CD14-positive monocyte (primary cell): ENCODE measurements at regions not wholly inside any gene's neighbourhood (a gene's known extent, or its start where the extent isn't known, plus 50 kb on each side); places are given as distances from the start of the nearest gene placed in this dataset.

Experiments
- DNase-seq, 3 donors: peaks; one replicate each; pipeline ENCODE4 v3.0.0-alpha.2; 2011 to 2022
- H2AFZ ChIP-seq: 2 replicates; pipeline ENCODE4 v1.6.0; 2012; ENCODE audit warnings: mild to moderate bottlenecking, low read depth, low read length, inconsistent platforms; ENCODE audit not compliant: insufficient read depth, poor library complexity, severe bottlenecking
- H3K27ac ChIP-seq, 2 donors: 1 replicate in 1 of 2; 2 replicates in 1 of 2; pipeline ENCODE4 v1.5.1; 2012 to 2013; ENCODE audit warnings: low read length in 2 of 2, control low read depth in 1 of 2, inconsistent platforms in 1 of 2, low read depth in 1 of 2, mild to moderate bottlenecking in 1 of 2
- H3K27me3 ChIP-seq, 2 donors: one replicate each; pipeline versions ENCODE4 v1.6.0 to v1.6.1; 2011 to 2013; ENCODE audit warnings: low read length in 2 of 2; ENCODE audit not compliant: control insufficient read depth in 2 of 2, insufficient read depth in 2 of 2
- H3K36me3 ChIP-seq, 2 donors: replicated peaks in 1 of 2; 1 replicate in 1 of 2; 2 replicates in 1 of 2; pipeline versions ENCODE4 v1.5.1 to v1.6.1; 2012 to 2013; ENCODE audit warnings: low read length in 2 of 2, control low read depth in 1 of 2, inconsistent platforms in 1 of 2, mild to moderate bottlenecking in 1 of 2; ENCODE audit not compliant: insufficient read depth in 2 of 2, control insufficient read depth in 1 of 2
- H3K4me1 ChIP-seq, 2 donors: 1 replicate in 1 of 2; 2 replicates in 1 of 2; pipeline versions ENCODE4 v1.5.1 to v1.6.1; 2012 to 2013; ENCODE audit warnings: low read length in 2 of 2, control low read depth in 1 of 2, inconsistent platforms in 1 of 2, mild to moderate bottlenecking in 1 of 2, moderate library complexity in 1 of 2; ENCODE audit not compliant: insufficient read depth in 2 of 2, control insufficient read depth in 1 of 2
- H3K4me2 ChIP-seq: replicated peaks from 2 replicates; pipeline ENCODE3; 2012; ENCODE audit warnings: low read length, moderate library complexity, mild to moderate bottlenecking; ENCODE audit not compliant: poor library complexity, severe bottlenecking; ENCODE audit errors: extremely low read depth
- H3K4me3 ChIP-seq, 3 experiments: fragments of 200-600 bp in 1 of 3; sonication (generic) in 1 of 3; replicated peaks in 1 of 3; 1 replicate in 2 of 3; 2 replicates in 1 of 3; pipeline ENCODE4 v1.5.1; 2011 to 2013; ENCODE audit warnings: low read length in 3 of 3, mild to moderate bottlenecking in 3 of 3, control low read depth in 2 of 3, low read depth in 2 of 3, inconsistent platforms in 1 of 3, moderate library complexity in 1 of 3
- H3K79me2 ChIP-seq: 2 replicates; pipeline ENCODE4 v1.6.0; 2012; ENCODE audit warnings: mild to moderate bottlenecking, control low read depth, inconsistent platforms, low read length, moderate library complexity; ENCODE audit not compliant: insufficient read depth
- H3K9ac ChIP-seq: 2 replicates; pipeline ENCODE4 v1.6.0; 2017; ENCODE audit warnings: low read length, mild to moderate bottlenecking; ENCODE audit not compliant: insufficient read depth, poor library complexity, severe bottlenecking
- H3K9me3 ChIP-seq, 2 donors: replicated peaks in 1 of 2; 1 replicate in 1 of 2; 2 replicates in 1 of 2; pipeline versions ENCODE4 v1.5.1 to v1.6.1; 2012 to 2013; ENCODE audit warnings: low read length in 2 of 2, control low read depth in 1 of 2; ENCODE audit not compliant: control insufficient read depth in 1 of 2, insufficient read depth in 1 of 2
- H4K20me1 ChIP-seq: 2 replicates; pipeline ENCODE4 v1.6.0; 2012; ENCODE audit warnings: mild to moderate bottlenecking, low read length, control low read depth, moderate library complexity; ENCODE audit not compliant: insufficient read depth
- H3K27ac Mint-ChIP-seq, 7 donors: one replicate each; pipeline ENCODE4 v1.8.0; 2020; ENCODE audit warnings: mild to moderate bottlenecking in 7 of 7, mixed read lengths in 7 of 7, moderate library complexity in 6 of 7, inconsistent platforms in 2 of 7
- H3K27me3 Mint-ChIP-seq, 3 donors: one replicate each; pipeline ENCODE4 v1.8.0; 2021 to 2022; ENCODE audit warnings: low read depth in 3 of 3, mild to moderate bottlenecking in 3 of 3, mixed read lengths in 3 of 3, moderate library complexity in 3 of 3, inconsistent platforms in 1 of 3
- H3K36me3 Mint-ChIP-seq, 2 donors: one replicate each; pipeline ENCODE4 v1.8.0; 2020; ENCODE audit warnings: mixed read lengths in 2 of 2, inconsistent platforms in 1 of 2, mild to moderate bottlenecking in 1 of 2
- H3K4me1 Mint-ChIP-seq: one replicate; pipeline ENCODE4 v1.8.0; 2020; ENCODE audit warnings: mild to moderate bottlenecking, mixed read lengths
- H3K4me3 Mint-ChIP-seq, 2 donors: one replicate each; pipeline ENCODE4 v1.8.0; 2020; ENCODE audit warnings: mild to moderate bottlenecking in 2 of 2, mixed read lengths in 2 of 2, moderate library complexity in 1 of 2
- H3K9me3 Mint-ChIP-seq, 7 donors: one replicate each; pipeline ENCODE4 v1.8.0; 2020 to 2022; ENCODE audit warnings: mixed read lengths in 7 of 7, mild to moderate bottlenecking in 6 of 7, moderate library complexity in 6 of 7, inconsistent platforms in 2 of 7
- CTCF ChIP-seq: fragments of 200-600 bp; IDR thresholded peaks from one replicate; pipeline ENCODE4 v1.8.0; 2022; ENCODE audit warnings: antibody characterized with exemption, mild to moderate bottlenecking
- WGBS: methylation state at CpG from one replicate; pipeline ENCODE4 v1.1.5; 2013; ENCODE audit warnings: missing lambda C conversion rate; ENCODE audit not compliant: insufficient coverage; 5-methylcytosine and 5-hydroxymethylcytosine counted together
- intact Hi-C, 2 donors: fragments of 100-400 bp; cut with micrococcal nuclease; formaldehyde crosslinking; loops; one replicate each; pipeline versions ENCODE4 v1.15.0 to v1.15.1; 2023

DNA sequence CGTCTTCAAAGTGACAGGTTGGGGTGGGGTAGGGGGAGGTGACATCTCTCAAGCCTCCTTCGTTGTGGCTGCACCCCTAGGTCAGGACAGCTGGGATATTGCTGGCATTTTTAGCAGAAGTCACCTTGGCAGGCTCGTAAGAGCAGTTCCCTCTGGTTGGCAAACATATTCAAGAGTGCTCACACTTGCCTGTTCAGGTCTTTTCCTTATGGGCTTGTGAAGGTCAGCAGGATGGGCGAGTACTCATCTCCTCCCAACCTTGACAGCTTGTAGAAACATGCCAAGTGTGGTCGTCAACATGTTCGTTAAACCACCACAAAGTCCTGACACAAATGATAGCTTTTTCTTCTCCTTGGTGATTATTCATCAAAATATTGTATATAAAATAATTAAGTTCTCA lies 113.6 kb downstream of the HDGFL1 start:
- H3K36me3 Mint-ChIP-seq = no peaks in the 10 kb centered on the region
- no peak for TF ChIP-seq CTCF
- no peaks in the 10 kb centered on the region for H3K4me1 ChIP-seq
- H3K79me2 ChIP-seq = no peaks in the 10 kb centered on the region
- H3K4me1 Mint-ChIP-seq = no peaks in the 10 kb centered on the region
- intact Hi-C loops = no loop called here
- no peaks in the 10 kb centered on the region for H3K27me3 Mint-ChIP-seq
- no peaks in the 10 kb centered on the region for H3K9me3 ChIP-seq
- H3K9me3 Mint-ChIP-seq = peaks cover 0 to 3% (median 0%) of the 10 kb centered on the region in 7 donors
- H4K20me1 ChIP-seq = no peaks in the 10 kb centered on the region
- 89% methylated on average over 3 of the region's 6 CpGs for WGBS
- no peak for DNase-seq
- no peaks in the 10 kb centered on the region for H3K36me3 ChIP-seq
- H2AFZ ChIP-seq = no peak overlapping the region
- H3K4me2 ChIP-seq = no peak overlapping the region
- H3K27ac ChIP-seq = no peak overlapping the region
- no peak overlapping the region for H3K9ac ChIP-seq
- no peak overlapping the region for H3K27ac Mint-ChIP-seq
- H3K27me3 ChIP-seq = no peaks in the 10 kb centered on the region
- H3K4me3 ChIP-seq = no peak overlapping the region
- H3K4me3 Mint-ChIP-seq = no peak overlapping the region

- H3K9me3 ChIP-seq = no peaks in the 10 kb centered on the region
- H3K4me3 Mint-ChIP-seq = no peak overlapping the region
- DNase-seq = no peak
- H3K9me3 Mint-ChIP-seq = peaks cover 0 to 8% (median 1%) of the 10 kb centered on the region in 7 donors
- no peaks in the 10 kb centered on the region for H3K27me3 Mint-ChIP-seq
- H3K27ac ChIP-seq = no peak overlapping the region
- intact Hi-C loops = no loop called here
- H3K79me2 ChIP-seq = no peaks in the 10 kb centered on the region
- no peaks in the 10 kb centered on the region for H3K36me3 Mint-ChIP-seq
- H3K36me3 ChIP-seq = no peaks in the 10 kb centered on the region
- no peaks in the 10 kb centered on the region for H4K20me1 ChIP-seq
- no peak overlapping the region for H3K4me3 ChIP-seq
- H3K4me1 Mint-ChIP-seq = no peaks in the 10 kb centered on the region
- no peak overlapping the region for H3K4me2 ChIP-seq
- no peak for TF ChIP-seq CTCF
- no peak overlapping the region for H3K27ac Mint-ChIP-seq
- no peaks in the 10 kb centered on the region for H3K4me1 ChIP-seq
- WGBS = no CpG with 5 or more reads among the region's 2 CpGs
- no peak overlapping the region for H2AFZ ChIP-seq
- H3K9ac ChIP-seq = no peak overlapping the region
- H3K27me3 ChIP-seq = no peaks in the 10 kb centered on the region
Measured at GRCh38 chr6:22690446-22690845, 121.1 kb downstream of the HDGFL1 start.
